HEK293T (cell line): ENCODE measurements at regions not wholly inside any gene's neighbourhood (a gene's known extent, or its start where the extent isn't known, plus 50 kb on each side); places are given as distances from the start of the nearest gene placed in this dataset.
"Not testable (repeated sequence)": the region's sequence is repeated elsewhere in the genome, so short reads cannot be mapped to it uniquely, and the experiment has no call there.

ENCODE experiments used
- CTCF ChIA-PET: fragments of 350-600 bp; formaldehyde crosslinking; extraction: SDS; loops from one replicate; lab custom pipeline; 2021; ENCODE audit warnings: antibody characterized with exemption, inconsistent platforms; lab: Yijun Ruan, JAX
- POLR2A ChIA-PET: fragments of 350-600 bp; formaldehyde crosslinking; extraction: SDS; loops from one replicate; lab custom pipeline; 2020; ENCODE audit warnings: antibody characterized with exemption, inconsistent platforms; lab: Yijun Ruan, JAX
- DNase-seq: peaks from one replicate; pipeline ENCODE4 v3.0.0; 2012; ENCODE audit warnings: mixed read lengths; ENCODE audit errors: extremely low spot score
- ARNT ChIP-seq: fragments of 450-650 bp; IDR thresholded peaks from 2 replicates; pipeline ENCODE4 v1.6.1; 2017; ENCODE audit warnings: mild to moderate bottlenecking
- BHLHE40 ChIP-seq: fragments of 450-650 bp; IDR thresholded peaks from 2 replicates; pipeline ENCODE4 v1.6.1; 2016; ENCODE audit warnings: mild to moderate bottlenecking, moderate library complexity, borderline replicate concordance
- CTBP1 ChIP-seq: fragments of 450-650 bp; IDR thresholded peaks from 2 replicates; pipeline ENCODE4 v1.6.1; 2016; ENCODE audit warnings: borderline replicate concordance
- ELF4 ChIP-seq: fragments of 450-650 bp; IDR thresholded peaks from 2 replicates; pipeline ENCODE4 v1.6.1; 2017; ENCODE audit warnings: antibody characterized with exemption
- FOXA1 ChIP-seq: fragments of 450-650 bp; IDR thresholded peaks from 2 replicates; pipeline ENCODE4 v1.6.1; 2016; ENCODE audit warnings: mild to moderate bottlenecking
- FOXK2 ChIP-seq: fragments of 450-650 bp; IDR thresholded peaks from 2 replicates; pipeline ENCODE4 v1.6.1; 2016; ENCODE audit warnings: mild to moderate bottlenecking
- FOXM1 ChIP-seq: fragments of 450-650 bp; IDR thresholded peaks from 2 replicates; pipeline ENCODE4 v1.6.1; 2017; ENCODE audit warnings: mild to moderate bottlenecking, borderline replicate concordance
- HDGF ChIP-seq: fragments of 450-650 bp; IDR thresholded peaks from 2 replicates; pipeline ENCODE4 v1.6.1; 2017; ENCODE audit warnings: antibody characterized with exemption, borderline replicate concordance
- L3MBTL2 ChIP-seq: fragments of 450-650 bp; conservative IDR thresholded peaks from 2 replicates; pipeline ENCODE4 v1.6.1; 2016; ENCODE audit warnings: mild to moderate bottlenecking
- LEF1 ChIP-seq: fragments of 450-650 bp; IDR thresholded peaks from 2 replicates; pipeline ENCODE4 v1.6.1; 2017; ENCODE audit warnings: mild to moderate bottlenecking, borderline replicate concordance
- NFRKB ChIP-seq: fragments of 450-650 bp; IDR thresholded peaks from 2 replicates; pipeline ENCODE4 v1.6.1; 2016; ENCODE audit warnings: mild to moderate bottlenecking, moderate library complexity
- PKNOX1 ChIP-seq: fragments of 450-650 bp; IDR thresholded peaks from 2 replicates; pipeline ENCODE4 v1.6.1; 2016
- SP1 ChIP-seq: fragments of 450-650 bp; IDR thresholded peaks from 2 replicates; pipeline ENCODE4 v1.6.1; 2017
- SUZ12 ChIP-seq: fragments of 450-650 bp; IDR thresholded peaks from 2 replicates; pipeline ENCODE4 v1.6.1; 2016; ENCODE audit warnings: mild to moderate bottlenecking
- TARDBP ChIP-seq: fragments of 450-650 bp; IDR thresholded peaks from 2 replicates; pipeline ENCODE4 v1.6.1; 2016
- ZNF384 ChIP-seq: fragments of 450-650 bp; IDR thresholded peaks from 2 replicates; pipeline ENCODE4 v1.6.1; 2016

- ChIA-PET CTCF (no interaction called here), POLR2A (no interaction called here)
- no peak for TF ChIP-seq BHLHE40
- no peak for TF ChIP-seq LEF1
- TF ChIP-seq FOXK2: no peak
- no peak for TF ChIP-seq FOXM1
- no peak for TF ChIP-seq ARNT
- no peak for TF ChIP-seq PKNOX1
- TF ChIP-seq L3MBTL2: no peak
- TF ChIP-seq TARDBP: no peak
- TF ChIP-seq NFRKB: no peak
- no peak for TF ChIP-seq ELF4
- no peak for DNase-seq
Observed at GRCh38 chr2:198874472-198874858, 583.3 kb downstream of the SATB2 start.

GRCh38 chr2:198873503-198874471, 584.0 kb downstream of the SATB2 start:
- POLR2A ChIA-PET: no interaction called here
- CTCF ChIA-PET: no interaction called here
- TF ChIP-seq ELF4 (no peak), SUZ12 (no peak), PKNOX1 (no peak), L3MBTL2 (no peak), ARNT (no peak), NFRKB (no peak), CTBP1 (no peak), FOXA1 (no peak), BHLHE40 (no peak), SP1 (no peak)

GRCh38 chr2:198863655-198864054, 594.1 kb downstream of the SATB2 start:
- CTCF ChIA-PET: no interaction called here
- no peak for DNase-seq

More at GRCh38 chr2:198873503-198874471, 584.0 kb downstream of the SATB2 start:
- no peak for DNase-seq

GRCh38 chr2:198861080-198861479, 596.7 kb downstream of the SATB2 start:
- POLR2A ChIA-PET: no interaction called here
- TF ChIP-seq SUZ12 (no peak), BHLHE40 (no peak), PKNOX1 (no peak), NFRKB (no peak)
- CTCF ChIA-PET: no interaction called here
- no peak for DNase-seq

More at GRCh38 chr2:198863655-198864054, 594.1 kb downstream of the SATB2 start:
- POLR2A ChIA-PET: no interaction called here
- TF ChIP-seq TARDBP (no peak), ELF4 (no peak), HDGF (no peak), LEF1 (no peak), PKNOX1 (no peak), FOXA1 (no peak), CTBP1 (no peak), ARNT (no peak), NFRKB (no peak), ZNF384 (no peak), FOXK2 (no peak), SUZ12 (no peak), BHLHE40 (no peak)

- no peak for TF ChIP-seq PKNOX1
- no peak for TF ChIP-seq ARNT
- TF ChIP-seq CTBP1: no peak
- TF ChIP-seq ZNF384: no peak
- TF ChIP-seq LEF1: no peak
- no peak for TF ChIP-seq SP1
- TF ChIP-seq HDGF: no peak
- TF ChIP-seq FOXA1: no peak
- CTCF ChIA-PET: no interaction called here
- POLR2A ChIA-PET: no interaction called here
- DNase-seq: no peak
Observed at GRCh38 chr2:198857246-198857645, 600.5 kb downstream of the SATB2 start.

GRCh38 chr2:198855746-198856145, 602.0 kb downstream of the SATB2 start:
- POLR2A ChIA-PET, DNase-seq, CTCF ChIA-PET: not testable (repeated sequence)
